ENCODE measurements at regions not wholly inside any gene's neighbourhood (a gene's known extent, or its start where the extent isn't known, plus 50 kb on each side); places are given as distances from the start of the nearest gene placed in this dataset.
"Not testable (repeated sequence)": the region's sequence is repeated elsewhere in the genome, so short reads cannot be mapped to it uniquely, and the experiment has no call there.

DNA sequence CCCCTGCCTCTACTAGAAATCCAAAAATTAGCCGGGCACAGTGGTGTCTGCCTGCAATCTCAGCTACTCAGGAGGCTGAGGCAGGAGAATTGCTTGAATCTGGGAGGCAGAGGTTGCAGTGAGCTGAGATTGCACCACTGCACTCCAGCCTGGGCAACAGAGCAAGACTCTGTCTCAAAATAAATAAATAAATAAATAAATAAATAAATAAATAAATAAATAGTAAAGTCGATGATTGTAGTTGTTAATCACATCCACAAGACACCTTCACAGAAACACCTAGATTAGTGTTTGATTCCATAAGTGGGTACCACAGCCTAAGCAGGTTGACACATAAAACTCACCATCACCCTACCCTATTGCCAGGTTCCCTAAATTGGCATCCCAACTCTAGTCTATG is 1199.0 kb downstream of the TYW1 start:
- TF ChIP-seq EZH2 (IDR thresholded peaks at IDR 0.05; ENCODE audit: insufficient read depth, low read length), result not testable (repeated sequence)
- TF ChIP-seq, protein P1, sequence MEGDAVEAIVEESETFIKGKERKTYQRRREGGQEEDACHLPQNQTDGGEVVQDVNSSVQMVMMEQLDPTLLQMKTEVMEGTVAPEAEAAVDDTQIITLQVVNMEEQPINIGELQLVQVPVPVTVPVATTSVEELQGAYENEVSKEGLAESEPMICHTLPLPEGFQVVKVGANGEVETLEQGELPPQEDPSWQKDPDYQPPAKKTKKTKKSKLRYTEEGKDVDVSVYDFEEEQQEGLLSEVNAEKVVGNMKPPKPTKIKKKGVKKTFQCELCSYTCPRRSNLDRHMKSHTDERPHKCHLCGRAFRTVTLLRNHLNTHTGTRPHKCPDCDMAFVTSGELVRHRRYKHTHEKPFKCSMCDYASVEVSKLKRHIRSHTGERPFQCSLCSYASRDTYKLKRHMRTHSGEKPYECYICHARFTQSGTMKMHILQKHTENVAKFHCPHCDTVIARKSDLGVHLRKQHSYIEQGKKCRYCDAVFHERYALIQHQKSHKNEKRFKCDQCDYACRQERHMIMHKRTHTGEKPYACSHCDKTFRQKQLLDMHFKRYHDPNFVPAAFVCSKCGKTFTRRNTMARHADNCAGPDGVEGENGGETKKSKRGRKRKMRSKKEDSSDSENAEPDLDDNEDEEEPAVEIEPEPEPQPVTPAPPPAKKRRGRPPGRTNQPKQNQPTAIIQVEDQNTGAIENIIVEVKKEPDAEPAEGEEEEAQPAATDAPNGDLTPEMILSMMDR (IDR thresholded peaks at IDR 0.05; ENCODE audit: insufficient read depth, low read depth, low read length), result not testable (repeated sequence)

Measured in astrocyte (in vitro differentiated cells and primary cell).